ENCODE measurements at regions not wholly inside any gene's neighbourhood (a gene's known extent, or its start where the extent isn't known, plus 50 kb on each side); places are given as distances from the start of the nearest gene placed in this dataset.

DNA sequence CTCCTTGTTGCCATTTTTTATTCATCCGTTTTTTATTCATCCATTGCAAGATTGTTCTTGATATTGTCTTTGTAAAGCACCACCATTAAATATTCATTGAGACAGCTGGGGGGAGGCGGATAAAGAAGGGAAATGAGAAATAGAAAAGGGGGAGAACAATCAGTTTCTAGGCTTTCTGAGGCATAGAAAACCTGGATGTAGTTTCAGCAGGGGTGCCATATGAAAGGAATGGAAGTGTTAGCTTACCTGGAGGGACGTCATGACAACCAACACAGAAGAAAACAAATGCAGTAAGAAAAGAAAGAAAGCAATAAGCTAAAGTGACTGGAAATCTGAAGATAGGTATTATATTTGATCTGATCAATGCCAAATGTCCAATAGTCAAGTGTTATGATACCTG is 276.1 kb downstream of the GASK1B start:
- TF ChIP-seq, protein P1, sequence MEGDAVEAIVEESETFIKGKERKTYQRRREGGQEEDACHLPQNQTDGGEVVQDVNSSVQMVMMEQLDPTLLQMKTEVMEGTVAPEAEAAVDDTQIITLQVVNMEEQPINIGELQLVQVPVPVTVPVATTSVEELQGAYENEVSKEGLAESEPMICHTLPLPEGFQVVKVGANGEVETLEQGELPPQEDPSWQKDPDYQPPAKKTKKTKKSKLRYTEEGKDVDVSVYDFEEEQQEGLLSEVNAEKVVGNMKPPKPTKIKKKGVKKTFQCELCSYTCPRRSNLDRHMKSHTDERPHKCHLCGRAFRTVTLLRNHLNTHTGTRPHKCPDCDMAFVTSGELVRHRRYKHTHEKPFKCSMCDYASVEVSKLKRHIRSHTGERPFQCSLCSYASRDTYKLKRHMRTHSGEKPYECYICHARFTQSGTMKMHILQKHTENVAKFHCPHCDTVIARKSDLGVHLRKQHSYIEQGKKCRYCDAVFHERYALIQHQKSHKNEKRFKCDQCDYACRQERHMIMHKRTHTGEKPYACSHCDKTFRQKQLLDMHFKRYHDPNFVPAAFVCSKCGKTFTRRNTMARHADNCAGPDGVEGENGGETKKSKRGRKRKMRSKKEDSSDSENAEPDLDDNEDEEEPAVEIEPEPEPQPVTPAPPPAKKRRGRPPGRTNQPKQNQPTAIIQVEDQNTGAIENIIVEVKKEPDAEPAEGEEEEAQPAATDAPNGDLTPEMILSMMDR (tag by site-specific recombination; IDR thresholded peaks at IDR 0.05): no peak
- no peak for TF ChIP-seq ZNF510 (tag by site-specific recombination; IDR thresholded peaks at IDR 0.05; ENCODE audit: insufficient replicate concordance)
